HFFc6 (cell line): ENCODE measurements at regions not wholly inside any gene's neighbourhood (a gene's known extent, or its start where the extent isn't known, plus 50 kb on each side); places are given as distances from the start of the nearest gene placed in this dataset.
A peak's percentile ranks its signal among the peaks of the same experiment; 100 is the strongest.

ENCODE experiments used
- DNase-seq: peaks from one replicate; pipeline ENCODE4 v3.0.0-alpha.2; 2018
- H3K27ac Mint-ChIP-seq: 2 replicates; pipeline ENCODE4 v1.8.0; 2020; ENCODE audit warnings: mild to moderate bottlenecking, mixed read lengths
- H3K27me3 Mint-ChIP-seq: 2 replicates; pipeline ENCODE4 v1.8.0; 2021; ENCODE audit warnings: mild to moderate bottlenecking, moderate library complexity, mixed read lengths; ENCODE audit not compliant: insufficient read depth
- H3K36me3 Mint-ChIP-seq: 2 replicates; pipeline ENCODE4 v1.8.0; 2021; ENCODE audit warnings: low read depth, mixed read lengths
- H3K4me1 Mint-ChIP-seq: 2 replicates; pipeline ENCODE4 v1.8.0; 2020; ENCODE audit warnings: low read depth, mixed read lengths
- H3K4me3 Mint-ChIP-seq: 2 replicates; pipeline ENCODE4 v1.8.0; 2020; ENCODE audit warnings: mild to moderate bottlenecking, moderate library complexity, mixed read lengths
- H3K9me3 Mint-ChIP-seq: 2 replicates; pipeline ENCODE4 v1.8.0; 2020; ENCODE audit warnings: mild to moderate bottlenecking, mixed read lengths
- CTCF ChIP-seq: fragments of 200-600 bp; sonication (generic); IDR thresholded peaks from 2 replicates; pipeline ENCODE4 v1.5.0; 2021; ENCODE audit warnings: antibody characterized with exemption, mild to moderate bottlenecking

GRCh38 chr4:140809676-140810075 lies 53.5 kb upstream of the TBC1D9 start:
- no peak for DNase-seq
- Mint-ChIP-seq H3K27me3 (peaks cover 34% of the 10 kb centered on the region), H3K4me1 (peaks cover 8% of the 10 kb centered on the region), H3K4me3 (no peak overlapping the region), H3K9me3 (no peaks in the 10 kb centered on the region), H3K36me3 (no peaks in the 10 kb centered on the region; the same call in 1 of the 2 replicates), H3K27ac (no peak overlapping the region)
- no peak for TF ChIP-seq CTCF

GRCh38 chr4:140808256-140808655 lies 52.1 kb upstream of the TBC1D9 start:
- Mint-ChIP-seq H3K27ac (no peak overlapping the region), H3K27me3 (peaks cover 32% of the 10 kb centered on the region), H3K4me3 (no peak overlapping the region), H3K4me1 (peaks cover 8% of the 10 kb centered on the region), H3K9me3 (no peaks in the 10 kb centered on the region), H3K36me3 (no peaks in the 10 kb centered on the region; the same call in 1 of the 2 replicates)
- TF ChIP-seq CTCF, result no peak
- DNase-seq, result no peak

GRCh38 chr4:140807491-140808252 lies 51.5 kb upstream of the TBC1D9 start:
- no peaks in the 10 kb centered on the region for H3K9me3 Mint-ChIP-seq
- no peak overlapping the region for H3K4me3 Mint-ChIP-seq
- H3K27ac Mint-ChIP-seq, result no peak overlapping the region
- H3K36me3 Mint-ChIP-seq, result no peaks in the 10 kb centered on the region; the same call in 1 of the 2 replicates
- no peak for TF ChIP-seq CTCF
- H3K4me1 Mint-ChIP-seq, result peaks cover 8% of the 10 kb centered on the region
- H3K27me3 Mint-ChIP-seq, result peaks cover 36% of the 10 kb centered on the region
- peak; percentile 2 for DNase-seq

- Mint-ChIP-seq H3K27ac (no peak overlapping the region), H3K36me3 (no peaks in the 10 kb centered on the region; the same call in 1 of the 2 replicates), H3K9me3 (no peaks in the 10 kb centered on the region), H3K4me3 (no peak overlapping the region), H3K27me3 (peaks cover 29% of the 10 kb centered on the region), H3K4me1 (peaks cover 8% of the 10 kb centered on the region)
- TF ChIP-seq CTCF, result no peak
- no peak for DNase-seq
Observed at GRCh38 chr4:140806163-140806562, 50.0 kb upstream of the TBC1D9 start.
